ENCODE measurements at regions not wholly inside any gene's neighbourhood (a gene's known extent, or its start where the extent isn't known, plus 50 kb on each side); places are given as distances from the start of the nearest gene placed in this dataset.

DNA sequence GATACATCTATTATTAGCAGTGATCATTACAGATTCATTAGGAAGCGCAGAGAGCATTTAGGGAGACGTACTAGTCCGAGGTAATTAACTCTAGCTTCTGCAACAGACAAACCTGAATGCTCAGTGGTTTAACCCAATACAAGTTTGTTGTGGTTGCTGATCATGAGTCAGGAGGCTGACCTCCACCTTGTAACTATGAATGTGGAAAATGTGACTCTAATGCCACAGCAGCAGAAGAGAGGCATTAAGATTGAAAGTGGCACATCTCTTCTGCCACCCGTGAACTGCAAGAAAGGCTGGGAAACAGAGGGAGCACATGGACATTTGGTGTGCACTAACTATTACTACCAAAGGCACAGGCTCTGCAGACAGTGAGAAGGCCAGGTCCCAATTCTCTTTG is 71.2 kb upstream of the C3orf80 start:
- no peak overlapping the region for H3K4me3 ChIP-seq (ENCODE audit: low read depth, low read length)
- DNase-seq (ENCODE audit: low read depth, low spot score): peak; percentile 76
- in situ Hi-C loops (cut with HindIII; ENCODE audit: low sequenced_read_pairs): no loop called here
- TF ChIP-seq, protein P1, sequence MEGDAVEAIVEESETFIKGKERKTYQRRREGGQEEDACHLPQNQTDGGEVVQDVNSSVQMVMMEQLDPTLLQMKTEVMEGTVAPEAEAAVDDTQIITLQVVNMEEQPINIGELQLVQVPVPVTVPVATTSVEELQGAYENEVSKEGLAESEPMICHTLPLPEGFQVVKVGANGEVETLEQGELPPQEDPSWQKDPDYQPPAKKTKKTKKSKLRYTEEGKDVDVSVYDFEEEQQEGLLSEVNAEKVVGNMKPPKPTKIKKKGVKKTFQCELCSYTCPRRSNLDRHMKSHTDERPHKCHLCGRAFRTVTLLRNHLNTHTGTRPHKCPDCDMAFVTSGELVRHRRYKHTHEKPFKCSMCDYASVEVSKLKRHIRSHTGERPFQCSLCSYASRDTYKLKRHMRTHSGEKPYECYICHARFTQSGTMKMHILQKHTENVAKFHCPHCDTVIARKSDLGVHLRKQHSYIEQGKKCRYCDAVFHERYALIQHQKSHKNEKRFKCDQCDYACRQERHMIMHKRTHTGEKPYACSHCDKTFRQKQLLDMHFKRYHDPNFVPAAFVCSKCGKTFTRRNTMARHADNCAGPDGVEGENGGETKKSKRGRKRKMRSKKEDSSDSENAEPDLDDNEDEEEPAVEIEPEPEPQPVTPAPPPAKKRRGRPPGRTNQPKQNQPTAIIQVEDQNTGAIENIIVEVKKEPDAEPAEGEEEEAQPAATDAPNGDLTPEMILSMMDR (IDR thresholded peaks at IDR 0.05; ENCODE audit: low read depth, low read length): no peak

DNA sequence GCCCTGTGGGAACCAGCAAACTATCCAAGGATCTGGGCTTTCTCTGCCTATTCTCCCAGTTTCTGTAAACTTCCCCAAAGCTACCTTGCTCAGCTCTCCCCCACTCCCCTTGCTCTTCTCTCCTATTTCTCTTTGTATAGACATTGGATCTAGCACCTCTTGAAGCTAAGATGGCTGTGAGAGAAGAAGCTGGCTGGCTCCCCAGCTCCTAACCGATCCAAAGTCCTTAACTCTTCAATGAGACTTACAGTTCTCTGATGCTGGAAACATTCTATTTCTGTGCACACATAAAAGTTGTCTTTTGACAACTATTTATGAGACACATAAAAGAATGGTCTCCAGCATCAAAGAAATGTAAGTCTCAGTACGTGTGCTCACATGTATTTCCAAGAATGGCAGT is 70.6 kb upstream of the C3orf80 start:
- in situ Hi-C loops (cut with HindIII; ENCODE audit: low sequenced_read_pairs): no loop called here
- TF ChIP-seq, protein P1 (IDR thresholded peaks at IDR 0.05; ENCODE audit: low read depth, low read length): no peak
- H3K4me3 ChIP-seq (ENCODE audit: low read depth, low read length): no peak overlapping the region
- DNase-seq (ENCODE audit: low read depth, low spot score): no peak

DNA sequence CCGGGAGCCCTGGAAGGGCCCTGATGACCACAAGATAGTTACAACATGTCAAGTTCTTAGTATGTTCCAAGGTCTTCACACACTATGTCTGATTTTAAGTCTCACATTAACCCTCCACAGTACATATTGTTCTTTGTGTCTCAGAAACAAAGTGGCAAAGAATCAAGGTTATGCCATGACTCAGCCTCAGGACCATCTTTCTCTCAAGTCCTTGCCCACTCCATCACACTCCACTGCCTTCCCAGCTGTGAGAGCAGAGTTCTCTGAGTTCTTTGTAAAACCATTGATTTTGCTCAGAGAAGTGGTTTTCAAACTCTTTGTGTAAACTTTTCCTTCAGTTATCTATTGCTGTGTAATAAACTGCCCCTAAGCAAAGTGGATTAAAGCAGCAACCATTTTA is 67.9 kb upstream of the C3orf80 start:
- H3K4me3 ChIP-seq (ENCODE audit: low read depth, low read length): no peak overlapping the region
- TF ChIP-seq, protein P1 (IDR thresholded peaks at IDR 0.05; ENCODE audit: low read depth, low read length): no peak
- no peak for DNase-seq (ENCODE audit: low read depth, low spot score)
- in situ Hi-C loops (cut with HindIII; ENCODE audit: low sequenced_read_pairs): no loop called here

DNA sequence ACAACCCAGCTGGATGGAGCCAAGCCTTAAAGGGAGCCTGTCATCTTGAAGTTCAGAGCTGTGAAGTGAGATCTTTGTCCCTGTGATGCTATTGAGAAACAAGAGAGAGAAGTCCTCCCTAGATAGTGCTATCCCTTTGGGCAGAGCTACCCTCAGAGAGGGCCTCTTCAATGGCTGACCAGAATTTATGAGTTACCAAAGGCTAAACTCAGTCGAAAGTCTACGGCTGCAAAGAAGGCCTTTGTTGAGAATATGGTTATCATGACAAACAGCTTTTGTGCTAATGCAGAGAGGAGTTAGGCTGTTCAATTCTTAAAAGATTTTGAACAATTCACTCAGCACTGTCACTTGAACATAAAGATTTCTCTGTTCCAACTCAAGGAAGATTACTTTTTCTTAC is 65.9 kb upstream of the C3orf80 start:
- in situ Hi-C loops (cut with HindIII; ENCODE audit: low sequenced_read_pairs): no loop called here
- TF ChIP-seq, protein P1 (IDR thresholded peaks at IDR 0.05; ENCODE audit: low read depth, low read length): no peak
- no peak overlapping the region for H3K4me3 ChIP-seq (ENCODE audit: low read depth, low read length)
- DNase-seq (ENCODE audit: low read depth, low spot score): no peak

DNA sequence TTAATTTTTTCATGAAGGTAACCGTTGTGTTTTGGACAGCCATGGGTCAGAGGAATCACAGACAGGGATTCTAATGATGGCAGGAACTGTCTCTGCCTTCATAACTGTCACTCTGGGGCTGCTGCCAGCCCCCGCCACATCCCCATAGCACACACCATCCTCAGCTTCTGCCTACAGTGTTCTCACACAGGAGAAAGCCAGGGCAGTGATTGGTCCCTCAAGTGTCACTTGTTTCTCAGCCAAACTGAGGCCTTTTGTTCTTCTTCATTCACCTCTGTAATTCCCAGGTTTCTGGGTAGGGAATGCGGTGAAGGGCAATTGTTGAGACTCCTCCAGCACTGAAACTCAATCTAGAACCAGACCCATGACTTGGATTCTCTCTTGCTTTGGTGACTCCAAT is 65.4 kb upstream of the C3orf80 start:
- TF ChIP-seq, protein P1 (IDR thresholded peaks at IDR 0.05; ENCODE audit: low read depth, low read length): no peak
- in situ Hi-C loops (cut with HindIII; ENCODE audit: low sequenced_read_pairs): no loop called here
- no peak overlapping the region for H3K4me3 ChIP-seq (ENCODE audit: low read depth, low read length)
- DNase-seq (ENCODE audit: low read depth, low spot score): no peak

DNA sequence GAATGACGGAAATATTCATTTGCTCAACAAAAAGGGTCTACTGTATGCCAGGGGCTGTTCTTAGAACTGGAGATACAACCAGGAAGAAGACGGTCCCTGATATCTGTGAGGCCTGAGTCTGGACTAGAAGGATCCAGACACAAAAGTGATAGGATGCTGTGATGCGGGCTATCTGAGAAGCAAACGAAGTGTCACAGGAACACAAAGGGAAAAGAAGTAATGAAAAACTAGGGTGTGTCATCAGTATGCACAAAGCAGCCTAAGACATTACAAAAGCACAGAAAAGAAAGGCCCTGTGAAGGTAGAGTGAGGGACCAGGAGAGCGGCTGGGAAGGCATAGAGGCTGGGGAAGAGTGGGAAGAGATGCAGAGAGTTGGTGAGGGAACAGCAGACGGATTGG is 63.3 kb upstream of the C3orf80 start:
- no peak overlapping the region for H3K4me3 ChIP-seq (ENCODE audit: low read depth, low read length)
- TF ChIP-seq, protein P1 (IDR thresholded peaks at IDR 0.05; ENCODE audit: low read depth, low read length): no peak

DNA sequence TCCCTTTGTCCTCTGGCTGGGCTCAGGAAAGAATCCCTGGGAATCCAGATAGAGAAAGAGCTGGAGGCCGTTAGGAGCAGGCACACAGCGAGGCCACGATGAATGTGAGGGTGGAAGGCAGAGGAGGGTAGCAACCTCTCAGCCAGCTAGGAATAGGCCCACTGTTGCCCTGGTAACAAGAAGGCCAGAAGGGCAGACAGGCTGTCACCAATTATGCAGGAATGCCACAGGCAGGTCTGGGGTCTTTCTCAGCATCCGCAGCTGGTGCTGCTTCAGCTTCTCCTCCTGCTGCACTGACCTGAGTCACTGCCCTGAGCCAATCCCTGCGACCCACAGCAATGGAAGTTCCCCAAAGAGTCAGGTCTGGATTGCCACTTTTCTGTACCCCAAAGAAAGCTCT is 62.8 kb upstream of the C3orf80 start:
- no peak overlapping the region for H3K4me3 ChIP-seq (ENCODE audit: low read depth, low read length)
- no peak for DNase-seq (ENCODE audit: low read depth, low spot score)
- TF ChIP-seq, protein P1 (IDR thresholded peaks at IDR 0.05; ENCODE audit: low read depth, low read length): no peak
- in situ Hi-C loops (cut with HindIII; ENCODE audit: low sequenced_read_pairs): no loop called here

More for the DNA sequence above, 63.3 kb upstream of the C3orf80 start:
- in situ Hi-C loops (cut with HindIII; ENCODE audit: low sequenced_read_pairs): no loop called here
- no peak for DNase-seq (ENCODE audit: low read depth, low spot score)
